GM12872 (cell line): ENCODE measurements at regions not wholly inside any gene's neighbourhood (a gene's known extent, or its start where the extent isn't known, plus 50 kb on each side); places are given as distances from the start of the nearest gene placed in this dataset.

Experiments used
- TF ChIP-seq, protein P1 (sequence below): IDR thresholded peaks from 3 replicates; pipeline ENCODE4 v1.5.1; 2011; ENCODE audit warnings: low read depth, mild to moderate bottlenecking, low read length, moderate library complexity; ENCODE audit not compliant: insufficient read depth

DNA sequence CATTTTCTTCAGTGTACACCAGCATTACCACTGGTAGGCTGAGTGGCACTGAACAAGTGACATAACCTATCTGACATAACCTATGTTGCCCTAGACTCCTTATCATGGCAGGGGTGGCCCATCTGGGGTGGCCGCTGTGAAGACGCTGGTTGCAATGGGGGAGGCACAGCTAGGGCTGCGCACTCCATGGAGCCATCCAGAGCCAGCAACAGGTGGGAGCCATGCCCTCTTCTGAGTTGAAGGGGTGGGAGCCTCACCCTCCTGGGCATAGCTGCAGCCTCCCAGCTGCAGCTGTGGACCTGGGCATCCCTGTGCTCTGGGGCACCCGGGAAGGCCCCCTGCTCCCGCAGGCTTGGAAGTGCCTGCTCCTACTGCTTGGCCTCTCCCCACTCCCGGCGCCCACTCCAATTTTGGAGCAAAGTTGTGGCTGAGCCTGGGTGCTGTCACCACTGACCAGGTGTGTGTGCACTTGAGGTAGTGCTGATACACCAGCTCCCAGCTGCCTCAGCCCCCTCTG lies 52.4 kb upstream of the NTPCR start:
- TF ChIP-seq, protein P1, sequence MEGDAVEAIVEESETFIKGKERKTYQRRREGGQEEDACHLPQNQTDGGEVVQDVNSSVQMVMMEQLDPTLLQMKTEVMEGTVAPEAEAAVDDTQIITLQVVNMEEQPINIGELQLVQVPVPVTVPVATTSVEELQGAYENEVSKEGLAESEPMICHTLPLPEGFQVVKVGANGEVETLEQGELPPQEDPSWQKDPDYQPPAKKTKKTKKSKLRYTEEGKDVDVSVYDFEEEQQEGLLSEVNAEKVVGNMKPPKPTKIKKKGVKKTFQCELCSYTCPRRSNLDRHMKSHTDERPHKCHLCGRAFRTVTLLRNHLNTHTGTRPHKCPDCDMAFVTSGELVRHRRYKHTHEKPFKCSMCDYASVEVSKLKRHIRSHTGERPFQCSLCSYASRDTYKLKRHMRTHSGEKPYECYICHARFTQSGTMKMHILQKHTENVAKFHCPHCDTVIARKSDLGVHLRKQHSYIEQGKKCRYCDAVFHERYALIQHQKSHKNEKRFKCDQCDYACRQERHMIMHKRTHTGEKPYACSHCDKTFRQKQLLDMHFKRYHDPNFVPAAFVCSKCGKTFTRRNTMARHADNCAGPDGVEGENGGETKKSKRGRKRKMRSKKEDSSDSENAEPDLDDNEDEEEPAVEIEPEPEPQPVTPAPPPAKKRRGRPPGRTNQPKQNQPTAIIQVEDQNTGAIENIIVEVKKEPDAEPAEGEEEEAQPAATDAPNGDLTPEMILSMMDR: no peak

GRCh38 chr1:232899268-232899667 lies 51.1 kb upstream of the NTPCR start:
- TF ChIP-seq, protein P1: no peak

DNA sequence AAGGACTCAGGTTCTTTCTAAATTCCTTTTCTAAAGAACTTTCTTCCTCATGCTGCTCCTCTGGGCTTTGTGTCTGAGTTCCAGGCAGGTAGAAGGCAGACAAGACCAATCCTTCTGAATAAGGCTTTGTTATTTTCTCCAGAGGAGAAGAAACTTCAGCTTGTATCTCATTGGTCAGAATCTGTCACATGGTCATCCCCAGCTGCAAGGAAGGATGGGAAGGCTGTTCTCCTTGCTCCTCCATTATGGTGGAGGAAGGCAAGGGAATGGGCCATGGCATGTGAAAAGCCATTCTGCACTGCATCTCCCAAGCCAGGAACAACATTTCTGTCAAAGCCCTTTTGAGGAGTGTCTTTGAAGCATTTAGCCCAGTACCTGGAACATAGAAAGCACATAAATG lies 50.6 kb upstream of the NTPCR start:
- TF ChIP-seq, protein P1: no peak
